H1 (cell line): ENCODE measurements at regions not wholly inside any gene's neighbourhood (a gene's known extent, or its start where the extent isn't known, plus 50 kb on each side); places are given as distances from the start of the nearest gene placed in this dataset.

ENCODE experiments used
- CTCF ChIA-PET: fragments of 300-600 bp; sonication (Branson Sonifier 250); formaldehyde crosslinking; loops from one replicate; lab custom pipeline; 2021; ENCODE audit not compliant: partially characterized antibody; lab: Charles Lee
- POLR2A ChIA-PET: fragments of 300-600 bp; sonication (Branson Sonifier 250); formaldehyde crosslinking; loops from one replicate; lab custom pipeline; 2021; ENCODE audit warnings: inconsistent platforms; ENCODE audit not compliant: partially characterized antibody; lab: Charles Lee
- DNase-seq, 2 experiments: peaks; one replicate each; pipeline versions ENCODE4 v3.0.0 to v3.0.0-alpha.2; 2010 to 2022; ENCODE audit warnings: low spot score in 2 of 2, low read depth in 1 of 2, mixed read lengths in 1 of 2
- FAIRE-seq: peaks from 2 replicates; lab custom pipeline; 2011; peaks lifted over from hg19 to GRCh38; lab: Jason Lieb, UNC
- H2AFZ ChIP-seq: 2 replicates; pipeline ENCODE4 v1.8.1; 2012; ENCODE audit warnings: low read length, inconsistent platforms
- H2AK5ac ChIP-seq: 2 replicates; pipeline ENCODE4 v1.6.1; 2013; ENCODE audit warnings: low read depth, low read length
- H2BK120ac ChIP-seq: replicated peaks from 2 replicates; pipeline ENCODE3; 2013; ENCODE audit warnings: low read depth, low read length, inconsistent platforms
- H2BK12ac ChIP-seq: 2 replicates; pipeline ENCODE4 v1.6.1; 2013; ENCODE audit warnings: low read depth, low read length
- H2BK15ac ChIP-seq: 2 replicates; pipeline ENCODE4 v1.6.1; 2013; ENCODE audit warnings: low read length
- H2BK20ac ChIP-seq: 2 replicates; pipeline ENCODE4 v1.6.1; 2013; ENCODE audit warnings: low read length
- H2BK5ac ChIP-seq: 2 replicates; pipeline ENCODE4 v1.6.1; 2013; ENCODE audit warnings: low read depth, low read length
- H3K14ac ChIP-seq: 2 replicates; pipeline ENCODE4 v1.6.1; 2013; ENCODE audit warnings: inconsistent platforms; ENCODE audit not compliant: insufficient read length
- H3K18ac ChIP-seq: 2 replicates; pipeline ENCODE4 v1.6.1; 2013; ENCODE audit warnings: low read length; ENCODE audit errors: extremely low read depth
- H3K23ac ChIP-seq: 2 replicates; pipeline ENCODE4 v1.6.1; 2013; ENCODE audit warnings: inconsistent platforms; ENCODE audit not compliant: insufficient read length
- H3K23me2 ChIP-seq: 2 replicates; pipeline ENCODE4 v1.6.1; 2013; ENCODE audit warnings: low read depth, low read length
- H3K27ac ChIP-seq: 2 replicates; pipeline ENCODE4 v1.6.1; 2011; ENCODE audit warnings: low read depth, low read length, inconsistent platforms
- H3K27me3 ChIP-seq, 4 experiments: replicated peaks in 1 of 4; 1 replicate in 1 of 4; 2 replicates in 3 of 4; pipeline versions ENCODE4 v1.6.1 to v1.8.1; 2011 to 2013; ENCODE audit warnings: low read length in 3 of 4, mild to moderate bottlenecking in 3 of 4, inconsistent platforms in 2 of 4, mixed read lengths in 2 of 4, moderate library complexity in 1 of 4; ENCODE audit not compliant: control insufficient read depth in 3 of 4, insufficient read depth in 3 of 4; ENCODE audit errors: extremely low read depth in 1 of 4
- H3K36me3 ChIP-seq, 4 experiments: 2 replicates each; pipeline versions ENCODE4 v1.6.1 to v1.8.1; 2011 to 2013; ENCODE audit warnings: mild to moderate bottlenecking in 4 of 4, low read length in 3 of 4, moderate library complexity in 2 of 4, control low read depth in 1 of 4, inconsistent platforms in 1 of 4; ENCODE audit not compliant: insufficient read depth in 4 of 4, control insufficient read depth in 2 of 4
- H3K4ac ChIP-seq: replicated peaks from 2 replicates; pipeline ENCODE3; 2013; ENCODE audit warnings: low read length, low read depth, mixed read lengths, inconsistent platforms; ENCODE audit not compliant: insufficient read length
- H3K4me1 ChIP-seq, 4 experiments: replicated peaks in 1 of 4; 1 replicate in 1 of 4; 2 replicates in 3 of 4; pipeline versions ENCODE4 v1.6.1 to v1.8.1; 2011 to 2013; ENCODE audit warnings: low read length in 3 of 4, inconsistent platforms in 2 of 4, mixed read lengths in 1 of 4; ENCODE audit not compliant: insufficient read depth in 4 of 4, control insufficient read depth in 3 of 4
- H3K4me2 ChIP-seq, 2 experiments: 2 replicates each; pipeline versions ENCODE4 v1.6.1 to v1.8.1; 2011 to 2013; ENCODE audit warnings: low read depth in 2 of 2, low read length in 2 of 2, control low read depth in 1 of 2, inconsistent platforms in 1 of 2, mild to moderate bottlenecking in 1 of 2; ENCODE audit not compliant: insufficient read depth in 1 of 2
- H3K4me3 ChIP-seq, 4 experiments: fragments of 200-600, 300-600 bp in 1 of 4; sonication (generic), shearing (Covaris generic), sonication (Bioruptor Twin) in 1 of 4; 2 replicates each; pipeline versions ENCODE4 v1.5.1 to v1.8.1; 2011 to 2016; ENCODE audit warnings: low read length in 4 of 4, low read depth in 3 of 4, control low read depth in 2 of 4, inconsistent platforms in 2 of 4, mild to moderate bottlenecking in 2 of 4, mixed read lengths in 1 of 4, moderate library complexity in 1 of 4; ENCODE audit not compliant: insufficient read depth in 2 of 4; ENCODE audit errors: extremely low read depth in 1 of 4
- H3K56ac ChIP-seq: replicated peaks from 2 replicates; pipeline ENCODE3; 2013; ENCODE audit warnings: low read depth, mild to moderate bottlenecking, mixed read lengths, low read length, inconsistent platforms; ENCODE audit not compliant: insufficient read length
- H3K79me1 ChIP-seq: 2 replicates; pipeline ENCODE4 v1.6.1; 2013; ENCODE audit warnings: low read depth, low read length, control low read depth
- H3K79me2 ChIP-seq, 2 experiments: 2 replicates each; pipeline versions ENCODE4 v1.6.1 to v1.8.1; 2012 to 2013; ENCODE audit warnings: low read length in 2 of 2, mild to moderate bottlenecking in 2 of 2, inconsistent platforms in 1 of 2; ENCODE audit not compliant: insufficient read depth in 2 of 2, control insufficient read depth in 1 of 2
- H3K9ac ChIP-seq, 4 experiments: replicated peaks in 1 of 4; 1 replicate in 1 of 4; 2 replicates in 3 of 4; pipeline versions ENCODE4 v1.6.1 to v1.8.1; 2011 to 2013; ENCODE audit warnings: low read depth in 3 of 4, low read length in 3 of 4, control low read depth in 2 of 4, mild to moderate bottlenecking in 2 of 4, moderate library complexity in 2 of 4, inconsistent platforms in 1 of 4; ENCODE audit errors: extremely low read depth in 1 of 4
- H3K9me3 ChIP-seq, 2 experiments: 2 replicates each; pipeline versions ENCODE4 v1.6.1 to v1.8.1; 2012 to 2013; ENCODE audit warnings: mild to moderate bottlenecking in 2 of 2, moderate library complexity in 2 of 2, control low read depth in 1 of 2, inconsistent platforms in 1 of 2, low read depth in 1 of 2, low read length in 1 of 2, mixed read lengths in 1 of 2; ENCODE audit not compliant: insufficient read depth in 2 of 2
- H4K20me1 ChIP-seq, 2 experiments: replicated peaks in 1 of 2; 2 replicates each; pipeline versions ENCODE3 to v1.8.1; 2011 to 2013; ENCODE audit warnings: inconsistent platforms in 2 of 2, low read length in 2 of 2, mild to moderate bottlenecking in 1 of 2; ENCODE audit not compliant: insufficient read depth in 2 of 2, control insufficient read depth in 1 of 2
- H4K5ac ChIP-seq: 2 replicates; pipeline ENCODE4 v1.6.1; 2013; ENCODE audit warnings: low read length, low read depth, mixed read lengths, inconsistent platforms; ENCODE audit not compliant: insufficient read length
- H4K8ac ChIP-seq: 2 replicates; pipeline ENCODE4 v1.8.0; 2013; ENCODE audit warnings: mild to moderate bottlenecking, moderate library complexity, low read length, inconsistent platforms; ENCODE audit not compliant: insufficient read depth; ENCODE audit errors: extremely low read depth
- H4K91ac ChIP-seq: replicated peaks from 2 replicates; pipeline ENCODE3; 2013; ENCODE audit warnings: low read length, mixed read lengths, inconsistent platforms; ENCODE audit not compliant: insufficient read length
- CEBPB ChIP-seq: IDR thresholded peaks from 2 replicates; pipeline ENCODE4 v1.6.1; 2012; ENCODE audit warnings: low read depth, low read length
- MAFK ChIP-seq: IDR thresholded peaks from 2 replicates; pipeline ENCODE4 v1.6.1; 2012; ENCODE audit warnings: low read depth, mild to moderate bottlenecking, improper control_type of control experiment, low read length
- PHF8 ChIP-seq: fragments of 200-600 bp; sonication (generic); conservative IDR thresholded peaks from 2 replicates; pipeline ENCODE4 v1.7.1; 2012; ENCODE audit warnings: low read depth, mild to moderate bottlenecking, inconsistent platforms, low read length, moderate library complexity
- POU5F1 ChIP-seq: IDR thresholded peaks from 2 replicates; pipeline ENCODE4 v1.6.1; 2011; ENCODE audit warnings: low read depth, mild to moderate bottlenecking, low read length, moderate library complexity
- RNF2 ChIP-seq: fragments of 200-900, 300-1000 bp; sonication (generic); IDR thresholded peaks from 2 replicates; pipeline ENCODE4 v1.7.1; 2016; ENCODE audit warnings: borderline replicate concordance, low read depth, mild to moderate bottlenecking, antibody characterized with exemption, low read length; ENCODE audit not compliant: poor library complexity, severe bottlenecking; ENCODE audit errors: missing control alignments
- SIN3A ChIP-seq, 2 experiments: IDR thresholded peaks in 1 of 2; conservative IDR thresholded peaks in 1 of 2; 2 replicates each; pipeline ENCODE4 v1.6.1; 2011 to 2012; ENCODE audit warnings: low read length in 2 of 2, improper control_type of control experiment in 1 of 2, low read depth in 1 of 2, mild to moderate bottlenecking in 1 of 2
- SP1 ChIP-seq: IDR thresholded peaks from 2 replicates; pipeline ENCODE4 v1.6.1; 2011; ENCODE audit warnings: low read depth, low read length
- TEAD4 ChIP-seq: IDR thresholded peaks from 2 replicates; pipeline ENCODE4 v1.6.1; 2012; ENCODE audit warnings: low read depth, low read length, inconsistent platforms, mixed read lengths
- WGBS, 2 experiments: shearing (Covaris generic) in 1 of 2; methylation state at CpG; one replicate each; pipeline versions ENCODE4 v1.1.6 to v1.1.7; 2013 to 2015; ENCODE audit warnings: low lambda C conversion rate in 2 of 2, mixed read lengths in 2 of 2, inconsistent platforms in 1 of 2, low coverage in 1 of 2, missing lambda C conversion rate in 1 of 2; ENCODE audit not compliant: insufficient replicate concordance in 2 of 2, insufficient coverage in 1 of 2, insufficient read length in 1 of 2; ENCODE audit errors: extremely low coverage in 1 of 2, missing lambda C conversion rate in 1 of 2; 5-methylcytosine and 5-hydroxymethylcytosine counted together

GRCh38 chr11:109960831-109961230 is 132.4 kb upstream of the ZC3H12C start:
- peak; percentile 83 for FAIRE-seq
- no peak for DNase-seq
- H2BK15ac ChIP-seq, result no peak overlapping the region
- no peaks in the 10 kb centered on the region for H3K36me3 ChIP-seq
- H4K20me1 ChIP-seq, result no peaks in the 10 kb centered on the region
- no peak overlapping the region for H4K5ac ChIP-seq
- no peak overlapping the region for H3K23ac ChIP-seq
- no peak overlapping the region for H2BK20ac ChIP-seq
- 47% methylated on average over 2 of the region's 2 CpGs; no CpG with 5 or more reads in 1 of the 2 experiments for WGBS, 2 experiments
- no peaks in the 10 kb centered on the region for H3K27me3 ChIP-seq
- no peaks in the 10 kb centered on the region for H3K23me2 ChIP-seq
- no peaks in the 10 kb centered on the region; a peak in 2 of 7 replicates for H3K4me1 ChIP-seq
- H3K56ac ChIP-seq, result no peak overlapping the region
- no peak overlapping the region for H3K4ac ChIP-seq
- H2BK120ac ChIP-seq, result no peak overlapping the region
- no peak overlapping the region for H3K4me3 ChIP-seq
- CTCF ChIA-PET, result interaction anchor here (0.6 to 1.2 kb wide), 2 partner anchors 36 to 241 kb away, joined by 3 read pairs; no protein-coding TSS in a partner anchor
- no peak overlapping the region for H3K27ac ChIP-seq
- no peaks in the 10 kb centered on the region for H3K79me2 ChIP-seq
- POLR2A ChIA-PET, result interaction anchor here (0.7 kb wide), 1 partner anchor 132 kb away, joined by 3 read pairs; the partner anchor contains the start of gene ZC3H12C
- H3K18ac ChIP-seq, result no peak overlapping the region
- no peak overlapping the region for H2AK5ac ChIP-seq
- no peak for TF ChIP-seq PHF8
- peak; percentile 89 for TF ChIP-seq TEAD4
- TF ChIP-seq POU5F1, result no peak
- TF ChIP-seq SIN3A (conservative IDR thresholded peaks at IDR 0.05 in 1 of 2, IDR thresholded peaks at IDR 0.05 in 1 of 2; ENCODE audit: low read depth in 1 of 2, low read length in 2 of 2), result no peak
- no peak; the same call in 1 of the 2 replicates for TF ChIP-seq MAFK
- TF ChIP-seq RNF2, result no peak
- TF ChIP-seq CEBPB, result peak; percentile 51; the same call in 1 of the 2 replicates
- TF ChIP-seq SP1, result no peak
- H3K9me3 ChIP-seq, result no peaks in the 10 kb centered on the region
- no peak overlapping the region for H3K14ac ChIP-seq
- H3K79me1 ChIP-seq, result no peaks in the 10 kb centered on the region
- H4K91ac ChIP-seq, result no peak overlapping the region
- H2AFZ ChIP-seq, result no peak overlapping the region
- peak overlapping the region; percentile 17; the same call in 1 of the 2 replicates for H2BK5ac ChIP-seq
- H2BK12ac ChIP-seq, result no peak overlapping the region
- no peak overlapping the region for H3K9ac ChIP-seq
- no peak overlapping the region for H4K8ac ChIP-seq
- H3K4me2 ChIP-seq, result no peak overlapping the region
